Stimulated activated CD8-positive, alpha-beta memory T cell treated with anti-CD3 and anti-CD28 coated beads, Interleukin-4, amount 100 ng/mL, for 1 hour (primary cell): ENCODE measurements at regions not wholly inside any gene's neighbourhood (a gene's known extent, or its start where the extent isn't known, plus 50 kb on each side); places are given as distances from the start of the nearest gene placed in this dataset.

Source experiments
- DNase-seq, 2 donors: peaks; one replicate each; pipeline ENCODE4 v3.0.0-alpha.2; 2020; ENCODE audit warnings: low read depth in 2 of 2, low spot score in 1 of 2

GRCh38 chr17:14688134-14688533 is 387.3 kb downstream of the HS3ST3B1 start:
- no peak for DNase-seq

GRCh38 chr17:14672830-14673229 is 371.9 kb downstream of the HS3ST3B1 start:
- DNase-seq, result no peak

GRCh38 chr17:14670861-14671260 is 370.0 kb downstream of the HS3ST3B1 start:
- DNase-seq, result no peak

- no peak for DNase-seq
Measured at GRCh38 chr17:14664511-14664910, 363.6 kb downstream of the HS3ST3B1 start.

GRCh38 chr17:14641117-14641516 is 340.2 kb downstream of the HS3ST3B1 start:
- DNase-seq, result no peak

- no peak for DNase-seq
Measured at GRCh38 chr17:14637260-14637659, 336.4 kb downstream of the HS3ST3B1 start.

- no peak for DNase-seq
Measured at GRCh38 chr17:14630621-14631020, 329.7 kb downstream of the HS3ST3B1 start.

GRCh38 chr17:14630046-14630445 is 329.2 kb downstream of the HS3ST3B1 start:
- DNase-seq, result no peak

GRCh38 chr17:14622615-14623101 is 321.8 kb downstream of the HS3ST3B1 start:
- DNase-seq, result no peak

- DNase-seq, result no peak
Measured at GRCh38 chr17:14621826-14622614, 321.1 kb downstream of the HS3ST3B1 start.

- no peak for DNase-seq
Measured at GRCh38 chr17:14619821-14620220, 318.9 kb downstream of the HS3ST3B1 start.

GRCh38 chr17:14616528-14616927 is 315.6 kb downstream of the HS3ST3B1 start:
- DNase-seq, result no peak

- DNase-seq, result no peak
Measured at GRCh38 chr17:14605267-14605599, 304.4 kb downstream of the HS3ST3B1 start.

GRCh38 chr17:14604591-14605266 is 303.8 kb downstream of the HS3ST3B1 start:
- no peak for DNase-seq

GRCh38 chr17:14596224-14596623 is 295.3 kb downstream of the HS3ST3B1 start:
- DNase-seq, result no peak

GRCh38 chr17:14595656-14596055 is 294.8 kb downstream of the HS3ST3B1 start:
- DNase-seq, result no peak

- DNase-seq, result no peak
Measured at GRCh38 chr17:14594690-14595089, 293.8 kb downstream of the HS3ST3B1 start.

GRCh38 chr17:14593956-14594355 is 293.1 kb downstream of the HS3ST3B1 start:
- no peak for DNase-seq

GRCh38 chr17:14590459-14591250 is 289.8 kb downstream of the HS3ST3B1 start:
- DNase-seq, result no peak

- DNase-seq, result no peak
Measured at GRCh38 chr17:14585099-14585498, 284.2 kb downstream of the HS3ST3B1 start.

GRCh38 chr17:14582996-14583395 is 282.1 kb downstream of the HS3ST3B1 start:
- DNase-seq, result no peak
